Kidney (tissue), 13 donors: ENCODE measurements at regions not wholly inside any gene's neighbourhood (a gene's known extent, or its start where the extent isn't known, plus 50 kb on each side); places are given as distances from the start of the nearest gene placed in this dataset.

Experiments used
- DNase-seq, 5 donors: peaks; one replicate each; pipeline ENCODE4 v3.0.0-alpha.2; 2013 to 2020
- FAIRE-seq: peaks from 2 replicates; lab custom pipeline; 2012; peaks lifted over from hg19 to GRCh38; lab: Jason Lieb, UNC
- H3K27ac ChIP-seq, 2 donors: one replicate each; pipeline ENCODE4 v1.7.0; 2013; ENCODE audit warnings: low read depth in 2 of 2, low read length in 2 of 2, inconsistent platforms in 1 of 2
- H3K27me3 ChIP-seq: one replicate; pipeline ENCODE4 v1.7.1; 2013; ENCODE audit warnings: low read length, inconsistent platforms; ENCODE audit not compliant: control insufficient read depth, insufficient read depth
- H3K36me3 ChIP-seq, 3 donors: one replicate each; pipeline versions ENCODE4 v1.7.0 to v1.7.1; 2013; ENCODE audit warnings: low read length in 3 of 3, control low read depth in 1 of 3, inconsistent platforms in 1 of 3; ENCODE audit not compliant: insufficient read depth in 3 of 3, control insufficient read depth in 2 of 3
- H3K4me1 ChIP-seq, 3 donors: one replicate each; pipeline versions ENCODE4 v1.7.0 to v1.7.1; 2013; ENCODE audit warnings: low read length in 3 of 3, inconsistent platforms in 1 of 3, low read depth in 1 of 3; ENCODE audit not compliant: control insufficient read depth in 2 of 3, insufficient read depth in 2 of 3
- H3K4me3 ChIP-seq, 3 donors: one replicate each; pipeline versions ENCODE4 v1.7.0 to v1.8.1; 2013; ENCODE audit warnings: low read length in 3 of 3, control low read depth in 1 of 3, inconsistent platforms in 1 of 3
- H3K9ac ChIP-seq, 3 donors: one replicate each; pipeline versions ENCODE4 v1.7.0 to v1.7.1; 2013; ENCODE audit warnings: low read length in 3 of 3, control low read depth in 1 of 3, inconsistent platforms in 1 of 3
- H3K9me3 ChIP-seq, 3 donors: one replicate each; pipeline versions ENCODE4 v1.7.0 to v1.7.1; 2013; ENCODE audit warnings: low read length in 3 of 3, control low read depth in 1 of 3, inconsistent platforms in 1 of 3; ENCODE audit not compliant: control insufficient read depth in 2 of 3, insufficient read depth in 1 of 3
- intact Hi-C: fragments of 100-400 bp; cut with DNase I; formaldehyde crosslinking; loops from one replicate; pipeline ENCODE4 v1.11.1; 2022
- TF ChIP-seq, protein P1 (sequence below): IDR thresholded peaks from 3 replicates; pipeline ENCODE4 v1.5.1; 2012; ENCODE audit warnings: mild to moderate bottlenecking, moderate library complexity, borderline replicate concordance; ENCODE audit not compliant: insufficient read depth; ENCODE audit errors: extremely low read depth
- donor health status: control.
- donor health status: control.
- donor health status: control.
- donor health status: control.
- donor health status: control.
- donor health status: DM: yes; HTN: yes; CAD: no.
- donor health status: Normal renal cell carcinoma (clear cell type).

DNA sequence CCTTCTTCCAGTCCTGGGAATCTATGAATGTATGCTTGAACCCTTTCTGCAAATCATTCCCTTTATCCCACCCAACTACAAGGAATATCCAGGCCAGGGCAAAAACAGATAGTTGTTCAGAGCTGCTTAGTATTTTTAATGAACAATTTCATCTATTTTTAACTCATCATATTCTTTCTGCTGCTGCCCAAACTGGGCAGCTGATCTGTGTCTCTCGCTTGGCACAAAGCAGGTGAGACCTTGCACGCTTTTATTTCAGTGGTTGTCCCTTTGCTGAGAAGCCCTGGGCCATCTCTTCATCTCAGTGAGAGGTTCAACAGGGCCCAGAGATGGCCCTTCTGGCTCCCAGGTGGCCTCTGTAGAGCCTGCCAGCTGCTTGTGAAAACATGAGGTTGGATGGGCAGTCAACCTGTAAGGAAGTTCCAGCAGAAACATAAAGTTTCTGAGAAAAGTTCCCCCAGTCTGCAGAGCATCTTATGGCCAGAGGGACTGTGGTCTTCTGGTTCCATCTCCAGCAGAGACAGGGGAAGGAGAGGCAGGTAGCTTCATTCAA lies 57.5 kb downstream of the MYCN start:
- H3K4me1 ChIP-seq = no peaks in the 10 kb centered on the region
- no peak overlapping the region for H3K27ac ChIP-seq
- no peak overlapping the region for H3K9ac ChIP-seq
- TF ChIP-seq, protein P1, sequence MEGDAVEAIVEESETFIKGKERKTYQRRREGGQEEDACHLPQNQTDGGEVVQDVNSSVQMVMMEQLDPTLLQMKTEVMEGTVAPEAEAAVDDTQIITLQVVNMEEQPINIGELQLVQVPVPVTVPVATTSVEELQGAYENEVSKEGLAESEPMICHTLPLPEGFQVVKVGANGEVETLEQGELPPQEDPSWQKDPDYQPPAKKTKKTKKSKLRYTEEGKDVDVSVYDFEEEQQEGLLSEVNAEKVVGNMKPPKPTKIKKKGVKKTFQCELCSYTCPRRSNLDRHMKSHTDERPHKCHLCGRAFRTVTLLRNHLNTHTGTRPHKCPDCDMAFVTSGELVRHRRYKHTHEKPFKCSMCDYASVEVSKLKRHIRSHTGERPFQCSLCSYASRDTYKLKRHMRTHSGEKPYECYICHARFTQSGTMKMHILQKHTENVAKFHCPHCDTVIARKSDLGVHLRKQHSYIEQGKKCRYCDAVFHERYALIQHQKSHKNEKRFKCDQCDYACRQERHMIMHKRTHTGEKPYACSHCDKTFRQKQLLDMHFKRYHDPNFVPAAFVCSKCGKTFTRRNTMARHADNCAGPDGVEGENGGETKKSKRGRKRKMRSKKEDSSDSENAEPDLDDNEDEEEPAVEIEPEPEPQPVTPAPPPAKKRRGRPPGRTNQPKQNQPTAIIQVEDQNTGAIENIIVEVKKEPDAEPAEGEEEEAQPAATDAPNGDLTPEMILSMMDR = no peak
- DNase-seq = no peak
- no peak for FAIRE-seq
- H3K4me3 ChIP-seq = no peak overlapping the region
- H3K27me3 ChIP-seq = no peaks in the 10 kb centered on the region
- intact Hi-C loops = no loop called here
- H3K9me3 ChIP-seq = peaks cover 0 to 4% (median 0%) of the 10 kb centered on the region in 3 donors
- no peaks in the 10 kb centered on the region for H3K36me3 ChIP-seq

DNA sequence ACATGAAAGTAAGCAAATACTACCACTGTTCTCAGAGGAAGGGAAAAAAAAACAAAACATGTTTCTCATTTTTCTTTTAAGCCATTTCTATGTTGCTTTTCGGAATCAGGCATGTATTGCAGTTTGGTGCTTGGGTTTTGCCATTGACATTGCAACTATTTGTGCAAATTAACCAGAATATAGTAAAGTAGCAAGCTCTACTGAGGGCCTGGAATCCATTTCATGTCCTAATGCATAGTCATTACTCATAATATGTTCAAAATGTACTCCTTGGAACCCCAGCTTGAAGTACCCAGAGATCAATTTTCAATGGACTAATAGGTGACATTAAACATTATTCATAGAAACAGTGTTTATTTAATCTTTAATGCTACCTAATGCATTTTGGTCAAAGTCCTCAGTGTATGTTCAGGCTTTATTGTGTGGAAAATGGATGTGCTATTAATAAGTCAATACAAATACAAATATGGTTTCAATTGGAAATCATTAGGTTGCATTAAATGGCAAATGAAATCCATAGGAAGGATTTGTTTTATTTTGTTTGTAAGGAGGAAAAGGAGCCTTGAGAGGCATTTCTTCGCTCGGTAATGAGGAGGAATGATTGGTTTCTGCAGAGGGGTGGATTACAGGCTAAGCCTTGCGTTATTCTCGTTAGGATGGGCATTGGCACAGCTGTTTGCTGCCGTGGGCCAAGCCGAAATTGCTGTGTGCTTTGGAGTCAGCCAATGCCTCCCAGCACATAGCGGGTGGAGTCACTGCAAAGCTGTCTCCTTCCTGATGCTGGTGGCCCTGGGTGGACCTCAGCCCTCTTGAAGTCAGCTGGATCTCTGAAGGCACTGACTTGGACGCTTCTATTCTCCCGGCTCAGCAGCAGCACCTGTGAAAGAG lies 56.4 kb downstream of the MYCN start:
- Histone ChIP-seq H3K4me3 (no peak overlapping the region), H3K4me1 (no peaks in the 10 kb centered on the region), H3K9ac (no peak overlapping the region), H3K36me3 (no peaks in the 10 kb centered on the region), H3K27ac (no peak overlapping the region), H3K27me3 (no peaks in the 10 kb centered on the region), H3K9me3 (no peaks in the 10 kb centered on the region)
- FAIRE-seq (no peak), DNase-seq (no peak)
- TF ChIP-seq, protein P1 = no peak
- intact Hi-C loops = no loop called here
